Esophagus squamous epithelium (tissue), 5 donors: ENCODE measurements at regions not wholly inside any gene's neighbourhood (a gene's known extent, or its start where the extent isn't known, plus 50 kb on each side); places are given as distances from the start of the nearest gene placed in this dataset.

Experiments used
- DNase-seq: peaks from one replicate; lab custom pipeline; 2025; lab: John Stamatoyannopoulos, UW
- H3K27ac ChIP-seq, 4 donors: fragments of 200-600 bp; sonication (generic); one replicate each; pipeline ENCODE4 v1.5.1; 2016 to 2019; ENCODE audit warnings: mild to moderate bottlenecking in 1 of 4
- H3K27me3 ChIP-seq, 4 donors: fragments of 200-600 bp; sonication (generic); 1 replicate in 3 of 4; 2 replicates in 1 of 4; pipeline versions ENCODE4 v1.5.1 to v1.6.0; 2017 to 2021; ENCODE audit warnings: antibody characterized with exemption in 1 of 4
- H3K36me3 ChIP-seq, 3 donors: fragments of 200-600 bp; sonication (generic); one replicate each; pipeline ENCODE4 v1.5.1; 2016 to 2019
- H3K4me1 ChIP-seq, 3 donors: fragments of 200-600 bp; sonication (generic); one replicate each; pipeline ENCODE4 v1.5.1; 2017 to 2019
- H3K4me3 ChIP-seq, 4 donors: fragments of 200-600 bp; sonication (generic); 1 replicate in 3 of 4; 2 replicates in 1 of 4; pipeline ENCODE4 v1.5.1; 2016 to 2019; ENCODE audit warnings: mild to moderate bottlenecking in 2 of 4, moderate library complexity in 1 of 4
- H3K9me3 ChIP-seq, 3 donors: fragments of 200-600 bp; sonication (generic); one replicate each; pipeline ENCODE4 v1.5.1; 2016 to 2019
- POLR2A ChIP-seq, 4 donors: fragments of 450-650 bp; IDR thresholded peaks; one replicate each; pipeline ENCODE4 v1.6.1; 2017; ENCODE audit warnings: antibody characterized with exemption in 4 of 4, mild to moderate bottlenecking in 4 of 4, moderate library complexity in 3 of 4
- WGBS, 2 donors: methylation state at CpG; one replicate each; pipeline ENCODE4 v1.1.5; 2018; 5-methylcytosine and 5-hydroxymethylcytosine counted together
- intact Hi-C: fragments of 100-400 bp; cut with DNase I; formaldehyde crosslinking; loops from one replicate; pipeline ENCODE4 v1.15.0; 2022
- TF ChIP-seq, protein P1 (sequence below), 6 experiments: fragments of 450-650 bp in 4 of 6; fragments of 200-600 bp in 2 of 6; sonication (generic) in 2 of 6; IDR thresholded peaks; one replicate each; pipeline ENCODE4 v1.5.1; 2016 to 2019; ENCODE audit warnings: antibody characterized with exemption in 6 of 6, mild to moderate bottlenecking in 4 of 6, moderate library complexity in 4 of 6
- donor health status: DM: yes; HTN: yes; CAD: no.

DNA sequence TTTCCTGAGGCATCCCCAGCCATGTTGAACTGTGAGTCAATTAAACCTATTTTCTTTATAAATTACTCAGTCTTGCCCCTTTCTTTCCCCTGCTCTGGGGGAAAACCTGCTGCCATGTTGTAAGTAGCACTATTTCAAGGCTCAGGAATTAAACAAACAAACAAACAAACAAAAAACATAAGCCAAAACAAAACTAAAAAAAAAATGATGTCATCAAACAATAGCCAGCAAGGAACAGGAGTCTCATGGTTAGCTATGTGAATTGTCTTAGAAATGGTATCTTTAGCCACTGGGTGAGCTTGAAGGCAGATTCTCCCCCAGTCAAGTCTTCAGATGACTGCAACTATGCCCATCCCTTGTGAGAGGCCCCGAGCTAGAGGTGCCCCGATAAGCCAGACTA lies 823.4 kb upstream of the ZEB2 start:
- intact Hi-C loops = no loop called here
- no peak for DNase-seq
- H3K27ac ChIP-seq = no peak overlapping the region
- no peak overlapping the region for H3K4me3 ChIP-seq
- 50 to 58% methylated on average over 2 of the region's 2 CpGs for WGBS, 2 donors
- no peaks in the 10 kb centered on the region for H3K9me3 ChIP-seq
- no peaks in the 10 kb centered on the region for H3K4me1 ChIP-seq
- TF ChIP-seq POLR2A (IDR thresholded peaks at IDR 0.05) = no peak
- TF ChIP-seq, protein P1, sequence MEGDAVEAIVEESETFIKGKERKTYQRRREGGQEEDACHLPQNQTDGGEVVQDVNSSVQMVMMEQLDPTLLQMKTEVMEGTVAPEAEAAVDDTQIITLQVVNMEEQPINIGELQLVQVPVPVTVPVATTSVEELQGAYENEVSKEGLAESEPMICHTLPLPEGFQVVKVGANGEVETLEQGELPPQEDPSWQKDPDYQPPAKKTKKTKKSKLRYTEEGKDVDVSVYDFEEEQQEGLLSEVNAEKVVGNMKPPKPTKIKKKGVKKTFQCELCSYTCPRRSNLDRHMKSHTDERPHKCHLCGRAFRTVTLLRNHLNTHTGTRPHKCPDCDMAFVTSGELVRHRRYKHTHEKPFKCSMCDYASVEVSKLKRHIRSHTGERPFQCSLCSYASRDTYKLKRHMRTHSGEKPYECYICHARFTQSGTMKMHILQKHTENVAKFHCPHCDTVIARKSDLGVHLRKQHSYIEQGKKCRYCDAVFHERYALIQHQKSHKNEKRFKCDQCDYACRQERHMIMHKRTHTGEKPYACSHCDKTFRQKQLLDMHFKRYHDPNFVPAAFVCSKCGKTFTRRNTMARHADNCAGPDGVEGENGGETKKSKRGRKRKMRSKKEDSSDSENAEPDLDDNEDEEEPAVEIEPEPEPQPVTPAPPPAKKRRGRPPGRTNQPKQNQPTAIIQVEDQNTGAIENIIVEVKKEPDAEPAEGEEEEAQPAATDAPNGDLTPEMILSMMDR (IDR thresholded peaks at IDR 0.05) = no peak
- no peaks in the 10 kb centered on the region for H3K36me3 ChIP-seq
- no peaks in the 10 kb centered on the region for H3K27me3 ChIP-seq

DNA sequence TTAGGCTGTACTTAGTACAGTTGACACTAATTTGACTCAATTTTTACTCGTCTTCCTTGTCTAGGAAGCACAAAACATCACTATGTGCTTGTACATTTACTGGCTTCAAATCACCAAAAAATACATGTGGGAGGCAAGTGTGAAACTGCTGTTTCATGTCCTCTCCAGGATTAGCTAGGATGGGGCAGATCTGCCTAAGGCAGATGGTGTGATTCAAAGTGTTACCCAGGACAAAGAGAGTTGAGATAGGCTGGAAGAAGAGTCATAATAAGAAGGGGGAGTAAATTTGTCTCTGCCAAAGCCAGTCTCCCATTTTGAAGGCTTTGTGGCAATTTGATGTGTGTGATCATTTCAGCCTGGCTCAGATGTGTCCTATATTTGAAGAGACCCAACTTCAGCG lies 821.6 kb upstream of the ZEB2 start:
- intact Hi-C loops = no loop called here
- no peak overlapping the region for H3K27ac ChIP-seq
- H3K27me3 ChIP-seq = no peaks in the 10 kb centered on the region
- H3K9me3 ChIP-seq = no peaks in the 10 kb centered on the region
- no peak overlapping the region for H3K4me3 ChIP-seq
- H3K4me1 ChIP-seq = no peaks in the 10 kb centered on the region
- no peaks in the 10 kb centered on the region for H3K36me3 ChIP-seq
- 72 to 82% methylated on average over 2 of the region's 2 CpGs for WGBS, 2 donors
- TF ChIP-seq, protein P1 (IDR thresholded peaks at IDR 0.05) = no peak
- TF ChIP-seq POLR2A (IDR thresholded peaks at IDR 0.05) = no peak
- DNase-seq = no peak

DNA sequence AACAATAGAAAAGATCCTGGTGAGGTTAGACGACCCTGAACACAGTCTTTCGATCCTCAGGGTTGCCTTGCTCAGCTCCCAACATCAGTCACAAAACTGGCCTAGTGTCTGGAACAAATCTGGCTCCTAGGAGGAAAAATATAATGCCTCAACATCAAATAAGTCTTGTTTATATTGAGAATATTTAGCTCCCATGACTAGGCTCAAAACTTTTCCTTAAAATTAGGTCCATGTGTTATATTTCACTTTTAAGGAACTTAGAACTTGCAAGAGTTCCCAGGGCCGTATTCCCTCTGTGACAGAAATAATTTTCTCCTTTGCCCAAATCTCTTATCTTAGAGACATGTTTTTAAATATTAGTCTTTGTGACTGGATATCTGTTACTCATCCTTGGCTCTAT lies 819.7 kb upstream of the ZEB2 start:
- no peaks in the 10 kb centered on the region for H3K27me3 ChIP-seq
- no peak overlapping the region for H3K4me3 ChIP-seq
- H3K27ac ChIP-seq = no peak overlapping the region
- no peaks in the 10 kb centered on the region for H3K9me3 ChIP-seq
- 58 to 60% methylated on average over 3 of the region's 3 CpGs for WGBS, 2 donors
- no peak for DNase-seq
- no peaks in the 10 kb centered on the region for H3K36me3 ChIP-seq
- no peaks in the 10 kb centered on the region for H3K4me1 ChIP-seq
- intact Hi-C loops = no loop called here
- TF ChIP-seq, protein P1 (IDR thresholded peaks at IDR 0.05) = no peak
- TF ChIP-seq POLR2A (IDR thresholded peaks at IDR 0.05) = no peak

DNA sequence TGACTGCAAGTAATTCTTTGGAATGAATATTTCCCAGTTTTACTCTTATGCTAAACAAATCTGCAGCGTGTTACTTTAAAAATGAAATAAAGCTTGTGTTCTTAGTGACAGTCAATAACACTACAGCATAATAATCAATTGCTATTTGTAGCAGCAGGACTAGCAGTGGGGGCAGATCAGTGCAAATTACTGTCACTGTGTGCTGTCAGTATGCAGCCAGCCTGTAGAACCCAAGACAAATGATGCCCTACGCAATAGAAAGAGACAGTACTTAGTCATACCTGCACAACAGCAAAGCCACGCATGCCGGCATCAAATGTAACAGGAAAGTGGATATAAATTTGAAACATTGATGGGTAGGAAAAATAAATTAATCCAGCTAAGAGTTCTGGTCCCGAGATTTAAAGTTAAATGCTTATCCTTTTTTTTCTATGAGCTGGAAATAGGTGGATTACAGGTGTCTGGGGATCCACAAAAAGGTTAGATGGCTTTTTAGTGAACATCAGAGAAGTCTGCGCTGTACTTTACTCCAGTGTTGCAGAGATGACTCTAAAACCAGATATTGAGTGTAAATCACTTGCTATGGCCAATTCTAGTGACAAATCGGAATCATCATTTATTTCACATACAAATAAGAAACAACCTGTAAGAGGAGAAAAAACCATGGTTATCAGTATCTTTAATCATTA lies 812.4 kb upstream of the ZEB2 start:
- WGBS, 2 donors = 71 to 86% methylated on average over 7 of the region's 7 CpGs
- Histone ChIP-seq H3K27me3 (no peaks in the 10 kb centered on the region), H3K36me3 (no peaks in the 10 kb centered on the region), H3K9me3 (no peaks in the 10 kb centered on the region), H3K4me1 (no peaks in the 10 kb centered on the region), H3K4me3 (no peak overlapping the region), H3K27ac (no peak overlapping the region)
- TF ChIP-seq, protein P1 (IDR thresholded peaks at IDR 0.05) = no peak
- TF ChIP-seq POLR2A (IDR thresholded peaks at IDR 0.05) = no peak
- intact Hi-C loops = no loop called here
- no peak for DNase-seq

DNA sequence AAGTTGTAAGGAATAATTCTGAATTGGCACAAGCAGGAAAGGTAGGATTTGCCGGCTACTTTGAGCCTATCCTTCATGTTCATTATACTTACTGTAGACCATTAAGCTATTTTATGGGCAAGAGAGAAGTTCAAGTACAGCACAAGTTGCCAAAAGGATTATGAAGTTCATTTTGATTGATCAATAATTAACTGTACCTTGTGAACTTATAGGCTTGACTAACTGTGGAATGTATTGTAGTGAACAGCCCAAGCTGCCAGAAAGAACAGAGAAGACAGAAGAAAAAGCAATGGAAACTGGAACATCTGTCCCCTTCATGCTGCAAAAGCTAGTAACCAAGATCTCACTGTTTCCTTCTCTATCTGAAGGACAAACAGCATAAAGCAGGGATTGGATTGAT lies 810.1 kb upstream of the ZEB2 start:
- Histone ChIP-seq H3K4me1 (no peaks in the 10 kb centered on the region), H3K27me3 (no peaks in the 10 kb centered on the region), H3K9me3 (no peaks in the 10 kb centered on the region), H3K4me3 (no peak overlapping the region), H3K27ac (no peak overlapping the region), H3K36me3 (no peaks in the 10 kb centered on the region)
- no peak for DNase-seq
- intact Hi-C loops = no loop called here
- 58 to 63% methylated on average over 1 of the region's 1 CpG for WGBS, 2 donors
- TF ChIP-seq, protein P1 (IDR thresholded peaks at IDR 0.05) = no peak
- no peak for TF ChIP-seq POLR2A (IDR thresholded peaks at IDR 0.05)
